ENCODE measurements at regions not wholly inside any gene's neighbourhood (a gene's known extent, or its start where the extent isn't known, plus 50 kb on each side); places are given as distances from the start of the nearest gene placed in this dataset.

DNA sequence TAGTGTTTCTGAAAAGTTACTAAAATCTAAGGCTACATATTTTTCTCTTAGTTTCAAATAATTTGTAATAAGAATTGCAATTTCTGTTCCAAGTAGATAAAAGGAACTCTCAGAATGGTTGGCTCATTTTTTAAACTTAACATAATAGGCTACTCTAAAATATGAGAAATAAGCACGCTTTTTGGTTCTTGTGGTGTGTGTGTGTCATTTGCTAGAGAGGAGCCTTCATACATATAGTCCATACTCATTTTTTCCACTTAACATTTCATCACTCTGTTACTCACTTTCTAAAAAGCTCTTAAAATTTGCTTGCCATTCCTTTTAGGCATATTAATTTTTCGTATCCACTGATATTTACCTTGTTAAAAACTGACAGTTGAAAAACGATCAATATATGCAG lies 74.0 kb upstream of the VWDE start:
- TF ChIP-seq, protein P1, sequence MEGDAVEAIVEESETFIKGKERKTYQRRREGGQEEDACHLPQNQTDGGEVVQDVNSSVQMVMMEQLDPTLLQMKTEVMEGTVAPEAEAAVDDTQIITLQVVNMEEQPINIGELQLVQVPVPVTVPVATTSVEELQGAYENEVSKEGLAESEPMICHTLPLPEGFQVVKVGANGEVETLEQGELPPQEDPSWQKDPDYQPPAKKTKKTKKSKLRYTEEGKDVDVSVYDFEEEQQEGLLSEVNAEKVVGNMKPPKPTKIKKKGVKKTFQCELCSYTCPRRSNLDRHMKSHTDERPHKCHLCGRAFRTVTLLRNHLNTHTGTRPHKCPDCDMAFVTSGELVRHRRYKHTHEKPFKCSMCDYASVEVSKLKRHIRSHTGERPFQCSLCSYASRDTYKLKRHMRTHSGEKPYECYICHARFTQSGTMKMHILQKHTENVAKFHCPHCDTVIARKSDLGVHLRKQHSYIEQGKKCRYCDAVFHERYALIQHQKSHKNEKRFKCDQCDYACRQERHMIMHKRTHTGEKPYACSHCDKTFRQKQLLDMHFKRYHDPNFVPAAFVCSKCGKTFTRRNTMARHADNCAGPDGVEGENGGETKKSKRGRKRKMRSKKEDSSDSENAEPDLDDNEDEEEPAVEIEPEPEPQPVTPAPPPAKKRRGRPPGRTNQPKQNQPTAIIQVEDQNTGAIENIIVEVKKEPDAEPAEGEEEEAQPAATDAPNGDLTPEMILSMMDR (IDR thresholded peaks at IDR 0.05) = no peak
- TF ChIP-seq POLR2A (IDR thresholded peaks at IDR 0.05) = no peak
